HAP-1 (cell line): ENCODE measurements at regions not wholly inside any gene's neighbourhood (a gene's known extent, or its start where the extent isn't known, plus 50 kb on each side); places are given as distances from the start of the nearest gene placed in this dataset.
"Not testable (repeated sequence)": the region's sequence is repeated elsewhere in the genome, so short reads cannot be mapped to it uniquely, and the experiment has no call there.

Experiments
- DNase-seq, 2 experiments: peaks; one replicate each; pipeline ENCODE4 v3.0.0-alpha.2; 2016 to 2020; ENCODE audit warnings: low spot score in 2 of 2
- H3K27me3 ChIP-seq: fragments of 250-450 bp; sonication (Bioruptor Pico); 2 replicates; pipeline ENCODE4 v1.5.1; 2020; ENCODE audit warnings: low read depth, mild to moderate bottlenecking, moderate library complexity
- H3K36me3 ChIP-seq: fragments of 250-450 bp; sonication (Bioruptor Pico); replicated peaks from 2 replicates; pipeline ENCODE4 v1.5.1; 2020; ENCODE audit warnings: mild to moderate bottlenecking
- H3K4me1 ChIP-seq: fragments of 250-450 bp; sonication (Bioruptor Pico); 2 replicates; pipeline ENCODE4 v1.5.1; 2020; ENCODE audit warnings: mild to moderate bottlenecking
- H3K4me3 ChIP-seq: fragments of 250-450 bp; sonication (Bioruptor Pico); 2 replicates; pipeline ENCODE4 v1.5.1; 2020; ENCODE audit warnings: mild to moderate bottlenecking, moderate library complexity
- H3K9me3 ChIP-seq: fragments of 250-450 bp; sonication (Bioruptor Pico); 2 replicates; pipeline ENCODE4 v1.5.1; 2020; ENCODE audit warnings: mild to moderate bottlenecking, moderate library complexity
- in situ Hi-C: fragments of 300-500 bp; cut with MboI; formaldehyde crosslinking; loops from 3 replicates; pipeline ENCODE4 v1.14.3; 2020; ENCODE audit warnings: low sequenced_read_pairs, inconsistent platforms, mixed read lengths

GRCh38 chr12:72723732-72724131 lies 451.6 kb downstream of the TRHDE start:
- peaks cover 3% of the 10 kb centered on the region; the same call in 1 of the 2 replicates for H3K9me3 ChIP-seq
- no peak overlapping the region for H3K4me3 ChIP-seq
- in situ Hi-C loops: no loop called here
- peaks cover 9% of the 10 kb centered on the region for H3K4me1 ChIP-seq
- no peaks in the 10 kb centered on the region for H3K36me3 ChIP-seq
- H3K27me3 ChIP-seq: no peaks in the 10 kb centered on the region
- DNase-seq: no peak

DNA sequence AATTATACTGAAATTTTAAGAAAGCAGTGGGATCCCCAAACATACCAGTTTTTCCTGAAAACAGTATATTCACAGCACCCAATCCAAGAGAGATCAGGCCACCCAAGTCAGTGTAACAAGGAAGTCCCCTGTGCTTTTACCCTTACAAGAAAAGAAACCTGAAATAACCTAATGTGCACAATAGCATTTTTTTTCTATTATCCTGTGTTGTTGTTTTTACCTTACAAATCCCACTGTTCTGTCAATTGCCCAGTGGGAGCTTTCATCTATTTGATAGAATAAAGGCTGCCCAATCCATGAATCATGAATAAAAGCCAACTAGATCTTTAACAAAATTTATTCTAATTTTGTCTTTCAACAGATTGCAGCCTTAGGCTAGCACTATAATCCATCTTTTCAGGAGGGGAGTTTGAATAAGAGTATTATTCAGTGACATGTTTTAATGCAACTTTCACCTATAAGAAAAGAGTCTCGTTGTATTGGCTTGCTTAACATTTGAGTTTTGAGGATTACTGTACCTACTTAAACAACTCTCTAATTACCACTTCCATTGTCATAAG lies 457.4 kb downstream of the TRHDE start:
- H3K9me3 ChIP-seq: no peaks in the 10 kb centered on the region
- no peaks in the 10 kb centered on the region for H3K27me3 ChIP-seq
- no peaks in the 10 kb centered on the region for H3K36me3 ChIP-seq
- in situ Hi-C loops: no loop called here
- H3K4me3 ChIP-seq: no peak overlapping the region
- DNase-seq: peak; percentile 49 to 99
- peaks cover 43% of the 10 kb centered on the region for H3K4me1 ChIP-seq

DNA sequence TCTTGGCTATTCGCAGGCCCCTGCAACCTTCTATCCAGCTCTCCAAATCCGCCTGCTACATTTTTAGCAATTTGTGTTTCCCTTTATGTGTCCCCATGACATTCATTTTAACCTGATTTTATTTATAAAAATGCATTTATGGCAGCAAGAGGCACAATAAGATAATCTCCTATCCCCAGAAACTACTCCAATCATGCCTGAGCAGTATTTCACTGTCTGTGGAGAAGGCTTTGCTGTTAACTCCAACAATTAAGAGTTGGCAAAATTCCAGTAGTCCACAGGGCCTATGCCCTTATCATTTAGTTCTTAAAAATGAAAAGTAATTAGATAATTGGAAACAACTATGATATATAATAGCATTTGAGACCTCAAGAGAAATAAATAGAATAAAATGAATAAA lies 462.4 kb downstream of the TRHDE start:
- H3K9me3 ChIP-seq: no peaks in the 10 kb centered on the region
- DNase-seq: no peak
- no peaks in the 10 kb centered on the region for H3K36me3 ChIP-seq
- in situ Hi-C loops: no loop called here
- no peaks in the 10 kb centered on the region for H3K27me3 ChIP-seq
- H3K4me1 ChIP-seq: peaks cover 34% of the 10 kb centered on the region
- no peak overlapping the region for H3K4me3 ChIP-seq

DNA sequence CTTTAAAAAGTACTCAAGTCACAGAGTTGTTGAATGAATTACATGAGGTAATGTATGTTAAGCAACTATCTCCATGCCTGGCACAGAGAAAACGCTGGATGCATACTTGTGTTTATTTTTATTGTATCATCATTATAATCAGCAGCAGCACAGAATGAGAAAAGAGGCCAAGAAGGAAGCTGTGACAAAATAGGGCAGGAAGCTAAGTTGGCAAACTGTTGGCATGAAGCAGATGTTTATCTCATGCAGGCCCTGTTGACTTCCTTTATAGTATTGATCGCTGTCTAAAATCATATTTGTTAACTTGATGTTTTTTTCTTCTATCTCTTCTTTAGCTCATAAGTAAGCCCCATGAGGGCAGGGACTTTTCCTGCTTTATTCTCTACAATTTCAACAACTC lies 466.6 kb downstream of the TRHDE start:
- in situ Hi-C loops: no loop called here
- Histone ChIP-seq H3K4me3 (no peak overlapping the region), H3K36me3 (no peaks in the 10 kb centered on the region), H3K27me3 (no peaks in the 10 kb centered on the region), H3K4me1 (peaks cover 14% of the 10 kb centered on the region), H3K9me3 (peaks cover 5% of the 10 kb centered on the region; the same call in 1 of the 2 replicates)
- no peak for DNase-seq

DNA sequence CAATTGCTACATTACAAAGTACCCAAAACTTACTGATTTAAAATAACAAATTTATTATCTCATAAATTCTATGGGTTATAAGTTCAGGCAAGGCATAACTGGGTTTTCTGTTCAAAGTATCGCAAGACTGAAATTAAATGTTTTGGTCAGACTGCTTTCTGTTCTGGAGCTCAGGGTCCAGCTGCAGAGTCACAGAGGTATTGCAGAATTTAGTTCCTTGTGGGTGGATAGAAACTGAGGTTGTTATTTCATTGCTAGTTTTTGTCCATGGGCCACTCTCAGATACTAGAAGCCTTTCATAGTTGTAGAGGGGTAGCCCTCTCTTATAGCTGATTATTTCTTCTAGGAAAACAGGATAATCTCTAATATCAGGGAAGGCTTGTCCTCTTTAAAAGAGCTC lies 467.9 kb downstream of the TRHDE start:
- H3K27me3 ChIP-seq: no peaks in the 10 kb centered on the region
- no peak for DNase-seq
- H3K36me3 ChIP-seq: no peaks in the 10 kb centered on the region
- H3K4me3 ChIP-seq: no peak overlapping the region
- H3K4me1 ChIP-seq: peaks cover 2% of the 10 kb centered on the region
- peaks cover 5% of the 10 kb centered on the region; the same call in 1 of the 2 replicates for H3K9me3 ChIP-seq
- in situ Hi-C loops: no loop called here

GRCh38 chr12:72742568-72742967 lies 470.4 kb downstream of the TRHDE start:
- no peaks in the 10 kb centered on the region for H3K4me1 ChIP-seq
- no peak for DNase-seq
- H3K4me3 ChIP-seq: no peak overlapping the region
- H3K9me3 ChIP-seq: peaks cover 5% of the 10 kb centered on the region; the same call in 1 of the 2 replicates
- in situ Hi-C loops: no loop called here
- H3K27me3 ChIP-seq: no peaks in the 10 kb centered on the region
- no peaks in the 10 kb centered on the region for H3K36me3 ChIP-seq

GRCh38 chr12:72746048-72746447 lies 473.9 kb downstream of the TRHDE start:
- peaks cover 5% of the 10 kb centered on the region; the same call in 1 of the 2 replicates for H3K9me3 ChIP-seq
- no peak for DNase-seq
- no peaks in the 10 kb centered on the region for H3K36me3 ChIP-seq
- H3K4me1 ChIP-seq: no peaks in the 10 kb centered on the region
- no peak overlapping the region for H3K4me3 ChIP-seq
- H3K27me3 ChIP-seq: no peaks in the 10 kb centered on the region
- in situ Hi-C loops: no loop called here

DNA sequence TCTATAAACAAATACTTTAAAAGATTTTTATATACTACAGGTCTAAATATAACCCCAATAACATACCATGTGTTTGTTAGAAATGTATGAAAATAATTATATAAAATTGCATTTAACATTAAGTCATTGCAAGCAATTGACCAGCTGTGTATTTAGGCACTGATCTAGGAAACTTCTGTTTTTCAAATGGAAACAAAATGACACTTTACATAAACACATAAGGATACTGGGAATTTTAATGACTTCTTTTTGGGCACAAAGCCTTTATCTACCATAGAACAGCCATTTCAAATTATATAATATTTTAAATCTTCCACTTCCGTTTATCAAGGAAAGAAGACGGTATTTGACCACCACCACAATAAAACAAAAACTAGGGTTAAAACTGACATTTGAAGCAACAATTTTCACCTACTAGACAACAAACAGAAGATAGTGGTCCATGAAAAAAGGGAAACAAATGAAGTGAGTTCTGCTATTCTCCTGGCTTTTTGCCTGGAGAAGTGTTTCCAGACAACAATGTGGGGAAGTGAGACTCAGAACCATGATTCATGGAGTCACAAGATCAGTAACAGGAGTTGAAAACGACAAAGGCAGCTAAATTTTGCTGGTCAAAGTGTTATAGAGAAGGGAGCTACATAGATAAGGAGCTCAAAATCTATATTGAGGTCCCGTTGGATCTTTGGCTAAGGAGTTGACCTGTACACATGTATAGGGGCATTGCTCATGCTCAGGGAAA lies 475.1 kb downstream of the TRHDE start:
- in situ Hi-C loops: no loop called here
- no peak for DNase-seq
- H3K4me3 ChIP-seq: no peak overlapping the region

GRCh38 chr12:72748971-72749370 lies 476.8 kb downstream of the TRHDE start:
- in situ Hi-C loops: no loop called here
- no peak for DNase-seq
- Histone ChIP-seq H3K4me1 (no peaks in the 10 kb centered on the region), H3K36me3 (no peaks in the 10 kb centered on the region), H3K9me3 (no peaks in the 10 kb centered on the region), H3K4me3 (no peak overlapping the region), H3K27me3 (no peaks in the 10 kb centered on the region)

More for the DNA sequence above, 475.1 kb downstream of the TRHDE start:
- Histone ChIP-seq H3K4me1 (no peaks in the 10 kb centered on the region), H3K36me3 (no peaks in the 10 kb centered on the region), H3K9me3 (peaks cover 5% of the 10 kb centered on the region; the same call in 1 of the 2 replicates), H3K27me3 (no peaks in the 10 kb centered on the region)

DNA sequence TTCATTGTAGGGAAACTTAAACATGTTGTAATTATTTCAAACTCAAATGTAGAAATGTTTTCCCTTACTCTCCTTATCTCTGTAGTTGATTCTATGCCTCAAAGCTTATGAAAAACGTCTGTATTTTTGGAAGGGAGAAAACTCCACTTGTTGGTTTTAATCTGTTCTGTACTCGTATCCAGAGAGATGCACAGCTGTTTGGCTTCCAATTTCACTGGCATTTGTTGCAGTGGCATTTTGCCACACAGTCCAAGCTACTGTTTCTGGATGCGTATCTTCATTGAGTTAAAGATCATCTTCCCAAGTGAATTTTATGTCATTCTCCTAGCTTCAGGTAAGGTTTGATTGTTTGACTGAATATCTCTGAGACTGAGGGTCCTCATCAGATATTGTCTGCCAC lies 481.4 kb downstream of the TRHDE start:
- in situ Hi-C loops: no loop called here
- H3K4me3 ChIP-seq: no peak overlapping the region
- no peak for DNase-seq
- H3K4me1 ChIP-seq: no peaks in the 10 kb centered on the region
- H3K27me3 ChIP-seq: no peaks in the 10 kb centered on the region
- no peaks in the 10 kb centered on the region for H3K9me3 ChIP-seq
- no peaks in the 10 kb centered on the region; the same call in 1 of the 2 replicates for H3K36me3 ChIP-seq

GRCh38 chr12:72754026-72754425 lies 481.9 kb downstream of the TRHDE start:
- H3K27me3 ChIP-seq, H3K4me3 ChIP-seq, H3K4me1 ChIP-seq, H3K9me3 ChIP-seq, in situ Hi-C loops, DNase-seq, H3K36me3 ChIP-seq: not testable (repeated sequence)

DNA sequence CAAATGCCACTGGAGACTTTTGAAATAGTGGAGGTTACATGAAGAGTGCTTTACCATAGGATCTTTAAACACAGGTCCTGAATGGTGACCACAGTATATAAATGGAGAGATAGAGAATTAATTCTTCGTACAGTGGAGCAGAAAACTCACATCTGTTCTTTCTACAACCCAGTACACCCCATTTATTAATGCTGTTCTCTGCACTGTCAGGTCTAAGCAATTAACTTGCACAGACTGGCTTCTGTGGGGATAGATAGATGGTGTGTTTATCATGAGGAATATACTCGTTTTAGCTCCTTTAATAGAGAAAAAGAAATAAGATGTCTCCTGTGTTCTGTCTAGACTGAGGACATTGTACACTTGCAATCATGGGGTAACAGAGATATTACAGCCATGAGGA lies 494.3 kb downstream of the TRHDE start:
- Histone ChIP-seq H3K4me1 (no peaks in the 10 kb centered on the region), H3K9me3 (no peaks in the 10 kb centered on the region), H3K4me3 (no peak overlapping the region), H3K36me3 (no peaks in the 10 kb centered on the region), H3K27me3 (no peaks in the 10 kb centered on the region)
- in situ Hi-C loops: no loop called here
- no peak for DNase-seq

DNA sequence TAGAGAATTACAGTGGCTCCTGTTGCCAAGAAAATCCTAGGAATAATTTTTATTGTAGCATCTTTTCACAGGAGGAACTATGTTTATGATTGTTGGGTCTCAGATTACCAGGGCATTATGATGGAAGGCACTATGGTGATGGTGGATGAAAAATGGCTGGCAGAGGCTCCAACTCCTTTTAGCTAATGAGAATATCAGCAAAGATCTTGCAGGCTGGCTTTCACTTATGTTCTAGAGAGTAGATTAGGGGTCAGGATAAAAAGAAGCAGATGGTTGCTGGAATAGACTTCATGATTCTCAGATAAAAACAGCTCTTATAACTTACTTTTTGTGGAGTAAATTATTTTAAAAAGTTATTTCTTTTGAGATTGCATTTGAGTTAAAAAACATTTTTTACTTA lies 501.9 kb downstream of the TRHDE start:
- DNase-seq: no peak
- Histone ChIP-seq H3K4me3 (no peak overlapping the region), H3K27me3 (no peaks in the 10 kb centered on the region), H3K9me3 (no peaks in the 10 kb centered on the region), H3K4me1 (no peaks in the 10 kb centered on the region), H3K36me3 (no peaks in the 10 kb centered on the region)
- in situ Hi-C loops: no loop called here

DNA sequence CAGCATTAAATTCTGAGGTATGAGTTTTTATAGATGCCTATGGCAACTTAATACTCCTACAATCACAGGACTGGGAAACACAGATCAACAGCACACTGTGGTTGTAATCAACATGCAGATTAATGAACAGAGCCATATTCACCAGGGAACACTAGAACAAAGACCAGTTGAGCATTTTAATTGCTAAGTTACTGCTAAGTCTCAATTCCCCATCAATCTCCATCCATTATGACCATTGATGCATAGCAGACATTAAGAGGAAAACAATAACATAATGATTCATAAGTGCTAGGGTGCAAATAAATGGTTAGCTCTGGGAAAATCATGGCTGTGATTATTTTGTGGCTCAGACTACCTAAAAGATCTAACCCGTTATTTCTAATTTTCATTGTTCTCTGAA lies 505.6 kb downstream of the TRHDE start:
- Histone ChIP-seq H3K27me3 (no peaks in the 10 kb centered on the region), H3K36me3 (no peaks in the 10 kb centered on the region), H3K9me3 (no peaks in the 10 kb centered on the region), H3K4me1 (no peaks in the 10 kb centered on the region), H3K4me3 (no peak overlapping the region)
- in situ Hi-C loops: no loop called here
- DNase-seq: no peak
